GM19239 (cell line): ENCODE measurements at regions not wholly inside any gene's neighbourhood (a gene's known extent, or its start where the extent isn't known, plus 50 kb on each side); places are given as distances from the start of the nearest gene placed in this dataset.

Source experiments
- DNase-seq: peaks from one replicate; pipeline ENCODE4 v3.0.0; 2011; ENCODE audit warnings: low spot score; ENCODE audit not compliant: insufficient read length
- FAIRE-seq: peaks from 2 replicates; lab custom pipeline; 2011; peaks lifted over from hg19 to GRCh38; lab: Jason Lieb, UNC

DNA sequence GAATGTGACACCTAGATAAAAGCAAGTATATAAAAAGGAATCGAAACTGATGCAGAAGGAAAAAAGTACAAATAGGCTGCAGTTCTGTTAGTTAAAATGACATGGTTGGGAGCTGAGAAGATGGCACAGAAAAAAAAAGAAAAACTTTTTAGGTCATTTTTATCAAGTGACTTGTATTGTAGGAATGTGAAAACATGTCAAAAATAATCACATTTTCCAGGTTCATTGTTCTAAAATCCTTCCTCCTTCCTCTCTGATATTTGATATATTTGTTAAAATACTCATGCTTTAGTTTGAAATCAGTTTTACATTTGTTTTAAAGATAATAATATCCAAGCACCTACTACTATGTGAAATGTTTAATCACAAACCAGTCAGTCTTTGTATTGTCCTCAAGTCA is 507.9 kb downstream of the PRKD1 start:
- FAIRE-seq: no peak
- DNase-seq: no peak

DNA sequence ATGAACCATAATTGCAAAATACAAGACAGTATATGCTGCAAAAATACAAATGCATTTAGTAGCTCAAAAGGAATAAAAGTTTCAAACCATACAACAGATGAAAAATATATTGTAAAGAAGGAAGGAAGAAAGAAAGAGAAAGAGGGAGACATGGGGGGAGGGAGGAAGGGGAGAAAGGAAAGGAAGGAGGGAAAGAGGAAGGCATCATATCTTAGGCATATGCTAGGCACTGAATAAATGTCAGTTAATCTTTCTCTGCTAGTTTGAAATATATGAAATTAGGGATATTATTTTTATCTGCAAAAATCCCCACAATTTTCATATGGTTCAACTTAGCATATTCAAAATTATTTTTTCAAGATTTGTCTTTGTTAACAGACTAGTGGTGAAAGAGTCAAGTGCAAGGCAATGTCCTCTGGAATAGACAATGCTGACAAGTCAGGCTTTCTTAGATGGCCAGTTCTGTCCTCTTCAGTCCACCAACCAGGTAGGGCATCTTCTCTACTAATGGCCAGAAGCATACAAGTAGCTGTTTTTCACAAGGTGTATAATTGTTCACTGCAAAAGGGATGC is 506.4 kb downstream of the PRKD1 start:
- no peak for DNase-seq
- no peak for FAIRE-seq

DNA sequence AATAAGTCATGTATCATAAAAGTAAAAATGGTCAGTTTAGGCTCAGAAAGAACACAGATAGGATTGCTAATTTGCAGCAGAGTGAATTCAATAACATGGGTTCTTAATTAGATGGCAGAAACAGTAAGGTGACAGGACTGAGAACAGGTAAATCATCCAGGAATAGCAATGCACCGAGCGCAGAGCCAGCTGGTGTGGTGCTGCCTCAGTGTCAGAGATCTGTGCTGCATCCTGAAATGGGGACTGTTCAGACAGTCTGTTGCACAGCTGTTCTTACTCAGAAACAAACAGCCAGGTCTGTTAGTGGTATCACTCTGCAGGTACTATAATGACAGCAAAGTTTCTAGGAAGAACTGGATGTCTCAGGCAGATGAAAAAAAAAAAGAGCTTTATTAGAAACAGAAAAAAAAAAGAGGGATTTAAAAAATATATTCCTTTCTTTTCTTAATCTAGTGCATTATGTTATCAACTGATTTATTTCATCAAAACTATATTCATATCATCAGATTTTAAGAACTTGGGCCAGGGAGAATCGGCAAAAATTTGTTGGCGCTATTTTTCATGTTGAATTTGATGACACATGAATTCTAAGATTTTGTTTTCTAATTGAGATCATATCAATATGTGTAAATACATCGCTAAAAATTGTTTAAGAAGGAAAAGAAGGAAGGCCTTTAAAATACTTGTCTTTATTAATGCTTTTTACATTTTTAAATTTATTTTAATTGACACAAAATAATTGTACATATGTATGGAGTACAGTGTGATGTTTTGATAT is 501.8 kb downstream of the PRKD1 start:
- no peak for FAIRE-seq
- no peak for DNase-seq

DNA sequence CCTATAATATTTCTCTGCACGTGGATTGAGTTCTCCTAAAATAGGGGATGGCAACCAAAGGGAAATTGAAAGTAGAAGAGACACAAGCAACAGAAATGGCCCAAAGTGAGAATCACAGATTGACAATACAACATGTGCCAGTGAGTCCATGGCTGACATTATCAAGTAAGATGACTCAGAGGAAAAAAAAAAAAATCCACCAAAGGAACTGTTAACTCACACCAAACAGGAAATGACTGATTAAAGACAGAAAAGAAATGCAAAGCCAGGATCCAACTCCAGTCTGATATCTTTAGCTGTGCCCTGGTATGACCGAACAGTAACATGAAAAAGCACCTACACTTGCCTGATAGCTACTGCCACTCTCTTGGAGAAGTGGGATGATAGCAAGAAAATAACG is 485.0 kb downstream of the PRKD1 start:
- FAIRE-seq: no peak
- no peak for DNase-seq

DNA sequence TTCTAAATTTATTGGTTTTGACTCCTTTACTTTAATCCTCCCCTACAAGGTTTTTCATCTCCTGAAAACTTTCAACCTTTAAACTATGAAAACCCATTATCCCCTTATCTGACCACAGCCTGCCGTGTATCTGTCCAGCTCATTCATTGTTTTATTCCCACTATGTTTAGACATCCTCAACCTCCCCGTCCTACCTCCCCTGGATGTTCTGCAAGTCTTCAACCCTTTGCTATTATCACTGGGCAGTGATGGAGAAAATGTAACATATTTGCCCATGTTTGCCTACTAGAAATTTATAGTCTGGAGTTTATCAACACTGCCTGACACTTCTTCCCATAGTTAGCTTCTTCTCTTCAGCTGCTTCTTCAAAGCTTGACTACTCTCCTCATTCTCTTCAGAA is 483.4 kb downstream of the PRKD1 start:
- FAIRE-seq (no peak), DNase-seq (no peak)

DNA sequence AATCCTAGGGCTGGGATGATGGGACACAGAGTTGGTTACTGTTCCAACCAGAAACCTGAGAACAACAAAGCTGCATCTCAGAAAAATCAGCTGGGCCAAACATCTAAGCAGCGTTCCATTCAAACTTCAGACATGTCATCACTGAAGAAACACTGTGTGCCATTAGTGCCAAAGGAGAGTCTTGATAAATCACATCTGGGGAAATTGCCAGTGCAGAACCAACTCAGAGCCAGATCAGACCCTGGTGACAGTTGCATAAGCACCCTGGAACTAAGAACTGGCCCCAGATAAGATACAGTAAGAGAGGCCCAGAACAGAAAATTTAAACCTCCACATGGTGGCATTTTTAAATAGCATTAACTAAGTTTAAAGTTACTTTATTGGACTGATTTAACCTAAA is 482.8 kb downstream of the PRKD1 start:
- no peak for FAIRE-seq
- DNase-seq: no peak

DNA sequence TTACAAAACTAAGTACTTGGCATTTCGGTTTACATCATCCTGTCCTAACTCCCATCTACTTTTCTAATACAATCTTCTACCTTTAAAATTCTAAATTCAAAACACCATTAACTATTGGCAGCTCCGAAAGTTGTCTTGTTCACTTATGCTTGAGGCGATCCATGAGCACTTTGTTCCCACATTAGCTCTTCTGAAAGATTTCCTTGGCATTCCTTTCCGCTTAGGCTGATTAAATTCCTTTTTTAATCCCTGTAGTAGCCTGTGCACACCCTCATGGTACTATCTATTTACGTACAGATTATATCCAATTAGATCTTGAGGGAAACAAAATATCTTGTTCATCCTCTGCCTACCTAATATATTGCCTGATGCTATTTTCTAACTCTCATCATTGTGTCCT is 480.7 kb downstream of the PRKD1 start:
- DNase-seq (no peak), FAIRE-seq (no peak)

DNA sequence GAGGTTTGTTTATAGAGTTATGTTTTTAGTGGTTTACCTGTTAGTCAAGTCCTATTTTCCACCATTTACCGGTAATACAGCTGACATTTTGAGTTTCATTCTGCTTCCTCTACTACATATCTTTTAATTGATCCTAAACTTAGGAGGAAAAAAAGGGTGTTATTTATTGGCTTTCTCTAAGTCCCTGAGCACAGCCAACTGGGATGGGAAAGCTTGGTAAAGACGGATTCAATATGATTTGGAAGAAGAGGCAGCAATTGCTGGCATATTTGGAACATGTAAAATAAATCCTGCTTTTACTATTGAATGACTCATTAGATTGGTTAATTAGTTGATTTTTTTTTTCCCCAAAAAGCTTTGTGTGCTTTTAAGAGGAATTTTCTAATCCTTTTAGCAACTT is 475.7 kb downstream of the PRKD1 start:
- DNase-seq: no peak
- no peak for FAIRE-seq

DNA sequence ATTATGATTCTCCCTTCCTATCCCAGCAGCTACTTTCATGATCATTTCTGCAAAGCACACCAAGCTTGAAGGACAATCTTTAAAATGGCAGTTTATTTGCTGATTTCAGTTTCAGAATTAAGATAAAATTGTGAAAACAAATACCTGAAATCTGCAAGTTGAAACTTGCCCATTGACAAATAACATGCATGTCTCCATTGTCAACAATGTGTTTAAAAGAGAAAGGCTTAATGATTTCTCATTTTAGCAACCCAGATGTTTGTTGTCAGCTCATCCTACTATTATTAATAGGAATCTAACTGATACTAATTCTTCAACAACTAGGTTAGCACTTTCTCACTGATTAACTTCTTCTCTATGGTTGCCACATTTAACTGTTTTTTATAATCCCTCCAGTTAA is 474.6 kb downstream of the PRKD1 start:
- FAIRE-seq (no peak), DNase-seq (no peak)

DNA sequence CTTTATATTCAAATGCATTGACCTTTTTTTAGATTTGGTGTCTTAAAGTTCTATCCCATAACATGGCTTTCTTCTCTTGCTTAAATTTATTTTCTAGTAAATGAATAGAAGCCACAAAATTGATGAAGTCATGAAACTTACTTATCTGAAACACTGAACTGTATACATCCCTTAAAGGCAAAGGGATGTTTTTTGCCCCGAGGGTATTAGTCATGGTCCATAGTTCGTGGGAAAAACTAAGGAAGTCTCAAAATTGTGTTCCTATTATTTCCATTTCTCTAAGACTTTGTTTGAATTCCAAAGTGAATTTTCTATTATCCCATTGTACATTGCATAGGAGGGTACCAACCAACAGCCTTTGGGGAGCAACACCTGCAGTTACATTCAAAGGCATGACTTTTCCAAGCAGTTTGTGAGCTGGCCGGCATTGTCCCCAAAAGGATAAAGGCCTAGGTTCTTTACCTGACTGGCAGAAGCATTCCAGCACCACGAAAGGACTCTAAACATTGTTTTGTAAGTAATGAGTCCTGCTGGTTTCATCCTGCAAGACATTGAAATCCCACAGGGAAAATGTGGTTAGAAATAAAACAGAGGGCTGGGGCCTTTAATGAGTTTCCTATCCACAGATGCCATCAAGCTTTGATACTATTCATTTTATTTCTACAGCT is 473.5 kb downstream of the PRKD1 start:
- no peak for FAIRE-seq
- DNase-seq: no peak

DNA sequence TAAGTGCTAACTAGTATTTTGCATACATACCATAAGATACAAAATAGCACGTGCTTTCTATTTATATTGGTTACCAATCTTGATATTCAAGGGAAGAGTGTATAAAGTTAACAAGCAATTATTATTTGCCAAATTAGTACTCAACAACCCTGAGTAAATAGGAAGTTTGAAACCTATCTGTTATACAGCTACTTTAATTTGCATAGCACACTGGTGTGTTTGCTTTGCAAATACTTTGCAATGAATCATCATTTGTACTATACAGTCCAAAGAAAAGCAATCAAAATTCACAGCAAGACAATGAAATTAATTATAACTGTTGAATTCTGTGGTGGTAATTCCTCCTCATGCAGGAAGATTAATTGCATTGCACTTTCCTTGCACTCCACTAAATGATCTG is 469.1 kb downstream of the PRKD1 start:
- no peak for FAIRE-seq

DNA sequence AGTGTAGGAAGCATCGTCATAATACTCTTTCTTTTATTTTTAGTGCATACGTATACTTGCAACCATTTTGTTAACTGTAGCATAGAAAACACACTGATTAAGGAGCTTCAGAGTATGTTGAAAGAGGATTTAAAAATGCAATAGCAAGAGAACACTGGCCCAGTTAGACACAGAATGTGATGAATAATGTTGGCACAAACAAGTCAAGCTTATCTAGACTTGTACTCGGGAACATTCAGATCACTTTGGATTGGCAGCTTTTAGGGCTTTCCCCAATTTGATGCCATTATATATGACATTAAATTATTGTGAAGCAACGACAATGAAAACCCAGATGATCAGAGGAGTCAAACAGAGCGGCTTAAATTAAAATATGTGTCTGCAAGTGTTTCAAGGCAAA is 468.1 kb downstream of the PRKD1 start:
- no peak for DNase-seq
- no peak for FAIRE-seq

More for the DNA sequence above, 469.1 kb downstream of the PRKD1 start:
- no peak for DNase-seq

DNA sequence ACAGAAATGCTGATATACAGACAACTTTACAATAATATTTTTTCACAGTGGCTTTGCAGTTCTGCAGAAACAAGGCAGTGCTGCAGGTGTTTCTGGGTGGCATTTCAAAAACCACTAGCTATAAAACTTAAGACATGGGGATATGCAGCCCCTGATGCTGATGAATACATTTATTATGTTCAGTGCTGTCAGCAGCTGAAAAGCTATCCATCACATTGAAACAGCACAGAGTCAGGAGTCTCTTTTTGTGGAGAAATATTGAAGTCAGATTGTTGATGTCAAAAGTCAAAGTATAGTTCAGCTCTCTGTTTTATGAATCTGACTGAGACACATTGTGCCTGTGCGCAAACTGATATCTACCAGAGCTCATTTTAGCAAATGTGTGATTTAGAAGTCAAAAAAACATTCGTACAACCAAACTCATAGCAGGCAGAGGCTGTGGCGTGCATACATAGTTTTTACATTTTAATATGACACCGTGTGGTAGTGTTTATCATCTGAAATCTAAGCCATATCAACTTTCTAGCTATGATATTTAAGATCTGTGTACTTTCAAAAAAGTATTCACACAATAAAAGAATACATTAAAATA is 467.6 kb downstream of the PRKD1 start:
- FAIRE-seq (no peak), DNase-seq (no peak)

DNA sequence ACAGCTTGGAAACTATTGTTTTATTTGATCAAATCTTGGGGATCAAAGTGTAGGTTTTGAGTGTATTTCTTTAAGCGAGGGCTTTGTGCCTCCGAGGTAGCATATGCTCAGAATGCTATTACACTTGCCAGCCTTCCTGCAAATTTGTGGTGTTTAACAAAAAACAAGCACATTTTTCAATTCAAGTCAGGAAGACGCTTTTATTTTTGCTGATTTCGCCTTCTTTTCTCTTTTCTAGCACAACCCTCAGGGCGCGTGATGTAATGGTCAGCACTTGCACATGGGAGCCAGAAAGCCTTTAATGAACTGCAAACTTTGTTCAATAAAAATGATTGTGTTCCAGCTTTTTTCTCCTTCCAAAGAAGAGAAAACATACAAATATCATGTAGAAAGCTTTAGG is 466.5 kb downstream of the PRKD1 start:
- no peak for DNase-seq
- no peak for FAIRE-seq

DNA sequence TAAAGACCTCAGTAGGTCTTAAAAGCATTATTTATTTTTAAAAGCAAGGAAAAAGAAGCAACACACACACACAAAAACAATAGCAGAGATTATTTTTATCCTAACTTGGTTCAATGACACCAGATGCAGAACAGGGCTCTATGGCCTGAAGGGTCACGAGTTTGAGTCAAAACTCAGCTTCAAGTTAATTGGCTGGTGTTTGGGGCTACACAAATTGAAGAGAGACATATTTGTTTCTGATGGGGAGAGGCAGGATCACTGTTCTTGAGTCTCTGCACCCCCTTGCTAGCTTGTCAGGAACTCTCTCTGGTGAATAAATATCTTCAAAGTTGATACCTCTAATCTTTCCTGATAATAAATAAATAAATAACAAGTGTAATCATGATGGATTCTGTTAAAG is 466.1 kb downstream of the PRKD1 start:
- DNase-seq (no peak), FAIRE-seq (no peak)

DNA sequence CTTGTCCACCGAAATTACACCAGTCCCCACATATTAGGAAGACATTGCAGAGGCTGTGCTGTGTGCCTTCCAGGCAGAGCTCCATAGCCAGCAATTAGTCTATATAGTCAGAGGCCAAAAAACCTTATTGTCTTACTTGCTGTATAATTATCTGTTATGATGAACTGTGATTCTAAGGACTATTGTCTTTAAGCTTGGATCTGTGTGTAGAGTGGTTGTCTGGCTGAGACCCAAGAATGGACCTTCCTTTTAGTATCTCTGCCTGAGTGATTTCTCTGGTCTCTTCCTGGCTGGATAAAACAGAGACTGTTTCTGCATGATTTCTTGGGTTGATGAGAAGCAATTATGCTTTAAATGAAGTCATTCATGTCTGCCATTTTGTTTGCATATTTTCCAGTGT is 465.3 kb downstream of the PRKD1 start:
- FAIRE-seq (no peak), DNase-seq (no peak)

DNA sequence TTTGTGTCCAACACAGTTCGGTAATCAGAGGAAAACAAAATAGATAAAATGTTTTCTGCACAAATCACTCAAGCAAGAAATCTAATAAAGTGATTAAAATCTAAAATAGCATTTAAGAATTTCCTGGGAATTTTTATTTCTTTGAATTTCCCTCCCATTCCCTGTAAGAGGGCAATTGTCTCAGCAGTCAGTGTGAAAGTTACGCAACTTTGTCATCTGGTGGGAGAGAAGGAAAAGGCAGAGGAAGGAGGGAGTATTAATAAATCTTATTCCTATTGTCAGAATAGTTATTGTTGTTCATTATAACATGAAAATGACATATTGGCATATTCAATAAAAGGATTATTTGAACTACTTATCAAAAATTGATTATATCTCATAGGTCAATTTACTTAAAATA is 464.9 kb downstream of the PRKD1 start:
- FAIRE-seq (no peak), DNase-seq (no peak)

DNA sequence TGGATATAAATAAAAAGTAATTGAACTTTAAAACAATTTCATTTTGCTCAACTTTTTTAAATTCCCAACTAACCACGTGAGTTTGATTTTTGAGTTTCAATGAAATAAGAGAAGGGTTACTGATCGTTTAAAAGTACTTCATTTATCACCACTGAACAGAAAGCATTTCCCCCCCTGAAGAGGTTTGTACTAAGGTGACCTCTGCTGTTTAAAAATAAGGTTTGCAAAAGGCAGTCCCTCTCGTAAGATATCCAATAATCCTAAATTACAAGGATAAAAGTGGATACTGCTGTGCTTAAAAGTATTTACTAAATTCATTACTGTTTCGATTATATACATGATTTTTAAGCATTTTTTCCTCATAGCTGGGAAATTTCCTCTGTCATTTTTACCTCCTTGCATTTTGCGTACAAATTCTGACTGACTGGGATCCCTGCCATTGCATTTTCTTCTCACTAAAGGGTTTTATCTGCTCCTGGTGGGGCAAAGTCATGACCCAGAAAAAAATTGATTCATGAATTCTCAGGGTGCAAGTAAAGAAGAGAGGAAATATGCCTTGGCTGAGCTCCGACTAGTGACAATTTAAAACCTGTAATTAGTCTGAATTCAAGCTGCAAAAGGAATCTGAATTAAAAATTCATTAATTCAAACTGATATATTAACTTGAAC is 463.8 kb downstream of the PRKD1 start:
- no peak for FAIRE-seq
- no peak for DNase-seq

DNA sequence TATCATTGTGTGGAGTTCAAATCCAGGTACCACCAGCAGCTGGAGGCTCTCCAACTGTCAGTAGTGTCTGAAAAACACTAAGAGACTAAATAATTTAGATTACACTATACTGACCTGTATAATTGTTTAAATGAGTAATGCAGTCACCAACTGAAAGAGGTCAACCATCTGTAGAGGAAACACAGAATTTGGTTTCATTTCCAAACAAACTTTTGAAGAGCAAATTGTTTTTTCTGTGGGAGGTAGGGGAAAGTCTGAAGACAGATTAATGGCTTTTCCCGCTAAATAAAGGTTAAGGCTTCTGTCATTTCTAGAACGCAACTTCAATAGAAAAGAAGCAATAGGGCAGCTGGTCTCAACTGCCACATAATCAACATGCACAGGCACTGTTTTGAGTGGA is 462.6 kb downstream of the PRKD1 start:
- FAIRE-seq: no peak
- DNase-seq: no peak

DNA sequence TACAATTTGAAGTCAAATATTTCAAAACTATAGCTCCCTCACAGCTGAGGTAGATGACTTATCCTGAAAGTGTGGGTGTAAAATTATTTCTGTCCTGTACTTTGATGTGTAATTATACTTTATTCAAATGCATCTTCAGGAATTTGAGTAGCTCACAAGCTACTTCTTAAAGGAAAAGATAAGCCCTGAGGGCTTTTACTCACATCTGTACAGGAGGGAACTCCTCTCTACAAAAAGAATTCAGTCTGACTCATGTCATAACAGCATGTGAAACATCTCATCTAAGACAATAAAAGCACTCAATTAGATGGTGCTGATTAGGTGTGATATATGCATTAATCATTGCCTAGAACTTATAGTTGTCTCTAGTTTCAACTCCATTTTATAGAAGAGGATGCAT is 452.0 kb downstream of the PRKD1 start:
- no peak for FAIRE-seq
- DNase-seq: no peak

DNA sequence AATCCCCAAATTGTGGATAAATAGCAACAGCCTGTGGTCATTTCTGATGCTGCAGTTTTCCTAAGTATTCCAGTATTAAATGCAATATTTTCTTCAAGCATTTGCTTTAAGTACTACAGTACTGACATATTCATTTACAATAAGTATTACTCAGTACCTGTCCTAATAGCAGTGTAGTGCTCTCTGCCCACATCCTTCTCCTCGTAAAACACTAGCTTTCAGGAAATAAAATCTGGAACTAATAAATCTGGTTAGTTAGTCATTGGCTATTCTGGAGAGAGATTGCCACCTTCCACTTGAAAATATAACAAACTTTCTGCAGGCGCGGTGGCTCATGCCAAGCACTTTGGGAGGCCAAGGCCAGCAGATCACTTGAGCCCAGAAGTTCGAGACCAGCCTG is 441.5 kb downstream of the PRKD1 start:
- FAIRE-seq: no peak

More for the DNA sequence above, 441.5 kb downstream of the PRKD1 start:
- no peak for DNase-seq
